Ascending aorta (tissue), 2 donors: ENCODE measurements at regions not wholly inside any gene's neighbourhood (a gene's known extent, or its start where the extent isn't known, plus 50 kb on each side); places are given as distances from the start of the nearest gene placed in this dataset.

Source experiments
- DNase-seq, 2 donors: peaks; one replicate each; pipeline ENCODE4 v3.0.0-alpha.2; 2019; ENCODE audit warnings: low spot score in 2 of 2
- H3K27ac ChIP-seq, 2 donors: fragments of 200-600 bp; sonication (generic); one replicate each; pipeline ENCODE4 v1.5.1; 2016 to 2017; ENCODE audit warnings: mild to moderate bottlenecking in 1 of 2
- H3K27me3 ChIP-seq: fragments of 200-600 bp; sonication (generic); one replicate; pipeline ENCODE4 v1.5.1; 2017
- H3K36me3 ChIP-seq, 2 donors: fragments of 200-600 bp; sonication (generic); one replicate each; pipeline ENCODE4 v1.5.1; 2016
- H3K4me1 ChIP-seq, 2 donors: fragments of 200-600 bp; sonication (generic); one replicate each; pipeline ENCODE4 v1.5.1; 2016 to 2017; ENCODE audit warnings: mild to moderate bottlenecking in 1 of 2
- H3K4me3 ChIP-seq, 2 donors: fragments of 200-600 bp; sonication (generic); one replicate each; pipeline ENCODE4 v1.5.1; 2016 to 2017; ENCODE audit warnings: mild to moderate bottlenecking in 1 of 2
- H3K9me3 ChIP-seq, 2 donors: fragments of 200-600 bp; sonication (generic); one replicate each; pipeline ENCODE4 v1.5.1; 2016
- CTCF ChIP-seq, 3 experiments: fragments of 200-600 bp in 2 of 3; fragments of 450-650 bp in 1 of 3; sonication (generic) in 2 of 3; IDR thresholded peaks; one replicate each; pipeline ENCODE4 v1.5.1; 2016 to 2019; ENCODE audit warnings: antibody characterized with exemption in 3 of 3, mild to moderate bottlenecking in 1 of 3, moderate library complexity in 1 of 3
- intact Hi-C: fragments of 100-400 bp; cut with DNase I; formaldehyde crosslinking; loops from one replicate; pipeline ENCODE4 v1.15.1; 2023

- Histone ChIP-seq H3K36me3 (no peaks in the 10 kb centered on the region), H3K4me3 (no peak overlapping the region), H3K9me3 (peaks cover 0 to 6% of the 10 kb centered on the region in 2 donors), H3K27me3 (no peaks in the 10 kb centered on the region), H3K4me1 (no peaks in the 10 kb centered on the region), H3K27ac (no peak overlapping the region)
- TF ChIP-seq CTCF (IDR thresholded peaks at IDR 0.05) = no peak
- DNase-seq = no peak
- intact Hi-C loops = no loop called here
Measured at GRCh38 chr20:24361541-24361940, 107.9 kb upstream of the SYNDIG1 start.

- H3K4me1 ChIP-seq = no peaks in the 10 kb centered on the region
- TF ChIP-seq CTCF (IDR thresholded peaks at IDR 0.05) = no peak
Measured at GRCh38 chr20:24360531-24360930, 108.9 kb upstream of the SYNDIG1 start.

GRCh38 chr20:24359321-24360027, 110.0 kb upstream of the SYNDIG1 start:
- no peaks in the 10 kb centered on the region for H3K36me3 ChIP-seq
- no peaks in the 10 kb centered on the region for H3K27me3 ChIP-seq
- H3K9me3 ChIP-seq = peaks cover 0 to 6% of the 10 kb centered on the region in 2 donors
- no peak for DNase-seq
- no peaks in the 10 kb centered on the region for H3K4me1 ChIP-seq
- no peak for TF ChIP-seq CTCF (IDR thresholded peaks at IDR 0.05)
- H3K4me3 ChIP-seq = no peak overlapping the region
- no peak overlapping the region for H3K27ac ChIP-seq
- intact Hi-C loops = no loop called here

More at GRCh38 chr20:24360531-24360930, 108.9 kb upstream of the SYNDIG1 start:
- DNase-seq = no peak
- Histone ChIP-seq H3K4me3 (no peak overlapping the region), H3K36me3 (no peaks in the 10 kb centered on the region), H3K9me3 (peaks cover 0 to 6% of the 10 kb centered on the region in 2 donors), H3K27ac (no peak overlapping the region), H3K27me3 (no peaks in the 10 kb centered on the region)
- intact Hi-C loops = no loop called here

GRCh38 chr20:24357931-24358330, 111.5 kb upstream of the SYNDIG1 start:
- peaks cover 0 to 6% of the 10 kb centered on the region in 2 donors for H3K9me3 ChIP-seq
- no peak for TF ChIP-seq CTCF (IDR thresholded peaks at IDR 0.05)
- no peak overlapping the region for H3K4me3 ChIP-seq
- no peaks in the 10 kb centered on the region for H3K36me3 ChIP-seq
- DNase-seq = no peak
- no peaks in the 10 kb centered on the region for H3K4me1 ChIP-seq
- H3K27ac ChIP-seq = no peak overlapping the region
- intact Hi-C loops = no loop called here
- H3K27me3 ChIP-seq = no peaks in the 10 kb centered on the region

GRCh38 chr20:24357177-24357576, 112.3 kb upstream of the SYNDIG1 start:
- H3K9me3 ChIP-seq = peaks cover 0 to 1% of the 10 kb centered on the region in 2 donors
- intact Hi-C loops = no loop called here
- DNase-seq = no peak
- no peaks in the 10 kb centered on the region for H3K4me1 ChIP-seq
- no peak overlapping the region for H3K4me3 ChIP-seq
- no peak for TF ChIP-seq CTCF (IDR thresholded peaks at IDR 0.05)
- no peaks in the 10 kb centered on the region for H3K27me3 ChIP-seq
- H3K27ac ChIP-seq = no peak overlapping the region
- no peaks in the 10 kb centered on the region for H3K36me3 ChIP-seq
